ENCODE measurements at regions not wholly inside any gene's neighbourhood (a gene's known extent, or its start where the extent isn't known, plus 50 kb on each side); places are given as distances from the start of the nearest gene placed in this dataset.
"Not testable (repeated sequence)": the region's sequence is repeated elsewhere in the genome, so short reads cannot be mapped to it uniquely, and the experiment has no call there.

DNA sequence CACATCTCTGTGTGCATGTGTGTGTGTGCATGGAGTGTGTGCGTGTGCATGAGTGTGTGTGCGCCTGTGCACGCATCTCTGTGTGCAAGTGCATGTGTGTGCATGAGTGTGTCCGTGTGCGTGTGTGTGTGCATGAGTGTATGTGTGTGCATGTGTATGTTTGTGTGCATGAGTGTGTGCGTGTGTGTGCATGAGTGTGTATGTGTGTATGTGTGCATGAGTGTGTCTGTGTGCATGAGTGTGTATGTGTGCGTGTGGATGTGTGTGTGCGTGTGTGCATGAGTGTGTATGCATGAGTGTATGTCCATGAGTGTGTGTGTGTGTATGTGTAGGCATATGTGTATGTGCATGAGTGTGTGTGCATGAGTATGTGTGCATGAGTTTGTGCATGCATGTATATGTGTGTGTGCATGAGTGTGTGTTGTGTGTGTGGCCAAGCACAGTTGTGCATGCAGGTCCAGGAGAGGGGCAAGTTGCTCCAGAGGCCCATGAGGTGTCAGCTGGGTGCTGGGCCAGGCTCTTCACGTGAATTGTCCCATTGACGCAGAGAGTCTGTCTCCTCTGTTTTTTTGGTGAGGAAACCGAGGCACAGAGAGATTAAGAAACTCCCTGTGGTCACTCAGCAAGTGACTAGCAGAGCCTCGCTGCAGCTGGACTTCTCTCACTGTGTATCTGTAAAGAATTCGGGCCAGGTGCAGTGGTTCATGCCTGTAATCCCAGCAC is 75.5 kb downstream of the ASB1 start:
- DNase-seq (ENCODE audit: low spot score) = no peak

DNA sequence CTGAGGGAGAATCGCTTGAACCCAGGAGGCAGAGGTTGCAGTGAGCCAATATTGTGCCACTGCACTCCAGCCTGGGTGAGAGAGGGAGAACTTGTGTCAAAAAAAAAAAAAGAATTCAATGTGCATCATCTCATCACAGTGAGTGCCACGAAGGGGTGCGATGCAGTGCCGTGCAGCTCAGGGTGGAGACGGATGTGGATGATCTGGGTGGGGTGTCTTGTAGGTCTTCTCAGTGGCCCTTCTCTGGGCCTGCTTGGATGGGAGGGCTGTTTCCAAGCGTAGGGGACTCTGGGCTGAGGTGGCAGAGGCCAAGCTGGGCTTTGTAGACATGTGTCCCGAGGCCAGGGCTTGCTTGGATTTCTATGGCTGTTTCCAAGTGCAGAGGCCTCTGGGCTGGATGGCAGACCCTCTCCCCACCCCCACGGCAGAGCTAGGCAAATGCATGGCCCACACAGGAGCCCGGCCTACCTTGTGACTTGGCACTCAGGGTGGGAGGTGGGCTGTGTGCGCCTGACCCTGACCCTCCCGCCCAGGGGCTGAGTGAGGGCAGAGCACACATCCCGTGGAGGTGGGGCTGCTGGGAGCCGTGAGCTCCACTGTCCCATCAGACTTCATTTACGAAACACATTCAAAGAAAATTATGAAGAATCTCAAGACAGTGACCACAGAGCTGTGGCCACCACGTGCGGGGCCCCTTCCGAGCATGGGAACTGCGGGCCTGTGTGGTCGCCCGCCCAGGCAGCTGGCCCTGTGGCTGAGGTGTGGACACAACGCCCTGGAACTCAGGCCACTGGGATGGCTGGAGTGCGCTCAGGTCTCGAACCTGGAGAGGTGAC is 76.4 kb downstream of the ASB1 start:
- no peak for DNase-seq (ENCODE audit: low spot score)

DNA sequence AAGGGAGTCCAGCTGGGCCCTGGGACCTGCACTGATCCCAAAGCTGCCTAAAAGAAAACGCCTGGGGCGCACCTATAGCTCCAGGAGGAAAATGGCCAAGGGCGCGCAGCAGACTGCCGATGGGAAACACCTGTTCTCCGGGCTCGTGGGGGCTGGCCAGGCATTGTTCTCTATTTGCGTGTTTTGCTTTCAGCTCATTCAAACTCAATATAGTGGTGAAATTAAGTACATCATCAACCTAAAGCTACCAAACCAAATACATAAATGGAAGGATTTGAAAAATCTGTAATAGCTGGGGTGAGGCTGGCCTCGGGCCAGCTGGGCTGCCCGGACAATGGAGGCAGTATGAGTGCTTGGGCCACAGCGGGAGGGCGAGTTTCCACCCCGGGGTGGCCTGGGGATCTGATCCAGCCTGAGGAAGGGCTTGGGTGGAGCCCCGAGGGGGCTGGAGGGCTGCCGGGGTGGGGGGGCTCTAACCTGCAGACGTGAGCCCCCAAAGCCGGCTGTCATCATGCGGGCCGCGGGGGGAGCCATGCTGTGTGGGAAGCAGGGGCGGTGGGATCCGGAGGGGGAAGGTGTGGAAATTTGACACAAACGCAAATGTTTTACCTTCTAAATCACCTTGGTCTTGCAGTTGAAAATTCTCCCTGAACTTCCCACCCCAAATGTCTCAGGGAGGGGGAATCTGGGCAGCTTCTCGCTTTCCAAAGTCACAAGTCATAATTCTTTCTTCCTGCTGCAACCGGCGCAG is 77.6 kb downstream of the ASB1 start:
- DNase-seq (ENCODE audit: low spot score) = no peak

DNA sequence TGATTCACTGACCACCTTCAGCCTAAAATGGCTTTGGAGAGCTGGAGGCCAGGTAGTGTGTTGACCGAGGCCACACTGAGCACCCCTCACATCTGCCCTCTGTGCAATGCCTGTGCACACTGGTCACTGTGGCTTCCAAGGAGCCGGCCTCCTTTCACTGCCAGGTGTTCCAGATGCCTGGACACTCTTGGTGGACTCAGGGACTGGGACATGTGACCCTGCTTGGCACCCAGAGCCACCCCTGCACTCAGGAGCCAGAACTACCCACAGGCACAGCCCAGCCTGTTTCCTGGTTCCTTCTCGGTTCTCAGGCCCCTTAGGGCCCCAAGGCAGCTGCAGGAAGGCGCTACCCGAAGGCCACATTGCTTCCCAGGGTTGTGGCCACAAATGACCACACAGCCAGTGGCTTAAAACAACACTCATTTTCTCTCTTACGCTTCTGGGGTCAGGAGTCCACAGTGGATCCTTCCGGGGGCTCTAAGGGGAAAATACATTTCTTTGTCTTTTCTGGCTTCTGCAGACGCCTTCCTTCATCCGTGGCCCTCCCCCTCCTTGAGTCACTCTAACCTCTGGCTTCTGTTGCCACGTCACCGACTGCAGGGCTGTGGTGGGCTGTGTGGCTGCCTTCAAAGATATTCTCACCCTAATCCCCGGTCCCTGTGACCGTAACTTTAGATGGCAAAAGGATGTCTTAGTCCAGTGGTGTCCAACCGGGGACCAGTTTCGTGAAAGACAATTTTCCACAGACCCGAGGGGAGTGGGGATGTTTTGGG is 78.6 kb downstream of the ASB1 start:
- DNase-seq (ENCODE audit: low spot score) = no peak

DNA sequence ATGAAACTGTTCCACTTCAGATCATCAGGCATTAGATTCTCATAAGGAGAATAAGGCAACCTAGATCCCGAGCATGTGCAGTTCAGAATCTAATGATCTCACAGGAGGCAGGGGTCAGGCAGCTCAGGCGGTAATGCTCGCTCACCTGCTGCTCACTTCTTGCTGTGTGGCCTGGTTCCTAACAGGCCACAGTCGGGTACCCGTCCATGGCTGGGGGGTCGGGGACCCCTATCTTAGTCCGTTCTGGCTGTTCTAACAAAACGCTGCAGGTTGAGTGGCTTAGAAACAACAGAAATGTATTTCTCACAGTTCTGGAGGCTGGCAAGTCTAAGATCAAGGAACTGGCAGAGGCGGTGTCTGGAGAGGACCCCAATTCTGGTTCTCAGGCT is 79.2 kb downstream of the ASB1 start:
- DNase-seq (ENCODE audit: low spot score) = no peak

DNA sequence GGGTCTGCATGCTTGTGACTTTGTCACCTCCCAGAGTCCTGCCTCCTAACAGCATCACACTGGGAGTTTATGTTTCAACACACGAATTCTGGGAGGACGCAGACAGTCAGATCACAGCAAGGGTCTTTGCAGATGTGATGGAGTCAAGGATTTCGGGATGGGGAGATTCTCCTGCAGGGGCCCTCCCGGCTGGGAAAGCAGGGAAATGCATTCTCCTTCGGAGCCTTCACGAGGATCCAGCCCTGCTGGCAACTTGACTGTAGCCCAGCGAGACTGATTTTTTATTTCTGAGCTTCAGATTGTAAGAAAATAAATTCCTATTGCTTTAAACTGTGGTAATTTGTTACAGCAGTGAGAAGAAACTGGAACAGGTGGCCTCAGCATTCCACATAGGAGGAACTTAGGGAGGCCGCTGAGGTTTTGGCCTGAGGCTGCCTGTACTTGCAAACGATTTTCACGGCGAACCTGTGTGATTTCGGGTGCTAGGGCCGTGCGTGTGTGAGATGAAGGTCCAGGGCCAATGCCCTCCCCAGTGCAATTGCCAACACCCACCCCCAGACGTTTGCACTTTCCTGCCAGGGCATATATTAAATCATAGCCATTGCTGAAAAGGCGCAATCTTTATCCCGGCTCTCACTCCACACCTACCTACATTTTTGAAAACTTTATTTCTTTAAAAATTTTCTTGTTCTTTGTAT is 79.8 kb downstream of the ASB1 start:
- DNase-seq (ENCODE audit: low spot score) = no peak

DNA sequence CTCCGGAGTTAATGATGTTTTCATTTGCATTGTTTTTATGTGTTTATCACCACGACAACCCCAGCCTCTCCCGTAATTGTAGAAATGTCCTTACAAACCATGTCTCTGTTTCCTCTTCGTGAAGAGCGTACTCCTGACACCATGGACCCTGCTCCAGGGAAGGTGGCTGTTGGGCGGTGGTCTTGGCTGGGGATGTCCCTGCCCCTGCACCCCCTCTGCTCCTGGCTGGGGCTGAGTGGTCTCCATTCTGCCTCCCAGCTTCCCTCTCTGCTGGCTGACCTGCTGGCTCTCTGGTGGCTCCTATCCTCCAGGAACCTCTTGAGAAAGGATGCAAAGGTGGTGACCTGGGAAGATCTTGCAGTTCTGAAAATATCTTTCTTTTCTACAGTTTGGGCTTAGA is 81.1 kb downstream of the ASB1 start:
- no peak for DNase-seq (ENCODE audit: low spot score)

DNA sequence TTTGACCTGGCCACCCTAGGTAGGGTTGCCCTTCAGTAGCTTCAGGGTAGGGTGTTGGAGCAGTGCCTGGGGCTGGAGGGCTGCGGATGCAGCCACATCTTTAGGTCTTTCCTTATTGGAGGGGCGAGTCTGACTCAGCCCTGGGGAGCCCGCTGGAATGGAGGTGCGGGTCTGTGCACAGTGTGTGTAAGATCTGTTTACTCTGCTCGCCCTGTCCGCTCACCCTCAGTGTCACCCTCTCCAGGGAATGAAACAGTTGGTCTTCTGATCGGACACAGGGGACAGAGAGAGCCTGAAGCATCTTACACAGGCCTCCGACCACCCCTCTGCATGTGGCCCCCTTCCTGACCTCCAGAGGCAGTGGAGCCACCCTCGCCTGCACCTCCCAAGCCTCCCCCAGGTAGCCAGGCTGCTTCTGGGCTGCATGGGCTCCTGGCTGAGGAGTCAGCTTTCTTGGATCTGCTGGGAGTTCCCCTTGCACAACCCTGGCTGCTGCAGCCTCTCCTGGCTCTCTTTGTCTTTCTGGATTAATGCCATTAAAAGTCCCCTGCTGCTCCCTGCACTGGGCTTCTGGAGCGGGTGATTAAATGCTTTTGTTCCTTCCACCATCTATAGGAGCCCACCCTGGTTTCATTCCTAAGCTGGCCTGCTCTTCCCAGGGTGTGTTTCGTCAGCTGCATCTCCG is 82.6 kb downstream of the ASB1 start:
- DNase-seq (ENCODE audit: low spot score) = no peak

DNA sequence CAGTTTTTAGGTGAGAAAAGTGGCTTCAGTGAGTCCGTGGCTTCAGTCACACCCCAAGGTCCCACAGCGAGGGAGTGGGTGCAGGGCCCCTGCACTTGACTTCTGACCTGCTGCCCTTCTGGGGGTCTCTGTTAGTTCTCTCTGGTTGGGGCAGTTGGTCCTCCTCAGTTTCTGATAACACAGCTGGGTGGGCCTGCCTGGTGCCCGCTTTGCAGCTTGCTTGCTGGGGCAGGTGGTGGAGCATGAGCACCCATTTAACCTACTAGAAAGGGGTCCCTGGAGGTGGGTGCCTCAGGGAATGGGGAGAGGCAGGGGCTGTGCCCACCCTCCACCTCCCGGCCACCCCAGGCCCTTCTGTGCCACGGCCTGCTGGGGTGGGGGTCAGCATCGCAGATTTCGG is 83.2 kb downstream of the ASB1 start:
- DNase-seq (ENCODE audit: low spot score) = no peak

DNA sequence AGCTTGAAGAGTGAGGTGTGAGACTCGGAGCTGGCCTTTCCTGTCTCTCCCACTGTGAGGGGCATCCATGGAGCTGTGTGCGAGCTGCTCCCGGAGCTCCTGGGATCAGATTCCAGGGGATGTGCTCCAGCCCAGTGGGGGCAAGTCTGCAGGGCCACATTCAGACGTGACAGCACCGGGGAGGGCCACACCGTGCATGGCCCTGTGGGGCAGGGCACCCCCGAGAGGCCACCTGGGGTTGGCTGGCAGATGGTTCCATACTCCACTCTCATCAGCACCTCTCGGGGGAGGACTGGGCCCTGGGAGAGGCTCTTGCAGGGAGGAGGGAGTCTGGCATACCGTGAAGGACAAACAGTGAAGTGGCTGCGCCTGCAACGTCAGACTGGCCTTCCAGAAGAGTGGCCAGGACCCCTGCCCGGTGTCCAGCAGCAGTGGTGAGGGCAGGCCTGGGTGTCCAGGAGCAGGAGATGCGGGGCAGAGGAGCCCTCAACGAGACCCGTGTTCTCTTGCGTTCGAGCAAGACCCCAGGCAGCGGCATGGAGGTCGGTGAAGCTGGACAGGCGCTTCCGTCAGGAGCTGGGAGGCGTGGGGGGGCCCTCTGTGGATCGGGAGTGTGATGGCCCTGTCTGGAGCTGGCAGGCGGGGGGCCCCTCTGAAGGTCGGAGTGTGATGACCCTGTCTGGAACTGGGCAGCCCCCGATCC is 84.3 kb downstream of the ASB1 start:
- no peak for DNase-seq (ENCODE audit: low spot score)

DNA sequence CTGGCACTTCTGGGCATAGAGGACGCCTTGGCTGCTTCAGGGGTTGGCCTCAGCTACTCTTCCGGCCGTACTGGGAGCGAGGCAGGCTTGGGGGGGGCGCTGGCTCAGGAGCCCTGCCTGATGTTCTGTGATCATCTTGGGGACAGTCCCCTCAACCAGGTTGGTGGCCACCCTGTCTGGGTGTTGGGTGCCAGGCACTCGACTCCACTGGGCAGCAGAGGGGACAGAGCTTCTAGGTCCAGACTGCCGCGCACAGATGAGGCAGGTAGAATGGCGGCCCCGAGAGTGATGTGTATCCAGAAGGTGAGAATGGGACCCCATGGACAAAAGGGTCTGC is 84.9 kb downstream of the ASB1 start:
- DNase-seq (ENCODE audit: low spot score) = no peak

DNA sequence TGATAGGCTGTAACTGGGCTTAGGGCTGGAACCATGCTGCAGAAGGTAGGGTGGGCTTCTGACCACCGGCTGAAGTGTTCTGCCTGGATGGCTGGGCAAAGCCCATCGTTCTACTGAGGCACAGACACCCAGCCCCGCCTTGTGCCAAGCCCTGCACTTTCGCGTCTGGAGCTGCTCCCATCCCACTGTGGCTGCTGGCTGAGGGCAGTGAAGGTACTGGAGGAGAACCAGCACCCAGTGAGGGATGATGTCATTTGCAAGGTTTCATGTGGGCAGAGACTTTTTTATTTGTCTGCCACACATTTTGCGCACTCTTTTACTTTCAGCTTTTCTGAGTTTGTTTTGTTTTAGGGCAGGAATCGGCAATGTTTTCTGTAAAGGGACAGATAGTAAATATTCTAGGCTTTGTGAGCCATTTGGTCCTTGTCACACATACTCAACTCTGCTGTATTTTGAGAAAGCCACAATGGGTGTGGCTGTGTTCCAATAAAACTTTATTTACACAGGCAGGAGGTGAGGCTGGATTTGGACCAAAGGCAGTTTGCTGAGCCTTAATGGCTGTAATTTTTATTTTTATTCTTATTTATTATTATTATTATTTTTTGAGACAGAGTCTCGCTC is 85.6 kb downstream of the ASB1 start:
- DNase-seq (ENCODE audit: low spot score) = no peak

DNA sequence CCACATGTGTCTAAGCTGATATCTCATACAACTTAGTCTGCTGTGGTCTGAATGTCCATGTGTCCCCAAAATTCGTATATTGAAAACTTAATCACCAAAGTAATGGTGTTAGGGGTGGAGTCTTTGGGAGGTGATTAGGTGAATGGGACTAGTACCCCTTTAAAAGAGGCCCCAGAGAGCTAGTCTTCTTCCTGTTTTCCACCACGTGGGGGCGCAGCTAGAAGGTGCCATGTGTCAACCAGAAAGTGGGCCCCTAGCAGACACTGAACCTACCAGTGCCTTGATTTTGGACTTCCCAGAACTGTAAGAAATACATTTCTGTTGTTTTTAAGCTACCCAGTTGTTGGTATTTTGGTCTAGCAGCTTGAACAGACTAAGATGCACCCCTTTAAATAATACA is 86.6 kb downstream of the ASB1 start:
- DNase-seq (ENCODE audit: low spot score) = no peak

DNA sequence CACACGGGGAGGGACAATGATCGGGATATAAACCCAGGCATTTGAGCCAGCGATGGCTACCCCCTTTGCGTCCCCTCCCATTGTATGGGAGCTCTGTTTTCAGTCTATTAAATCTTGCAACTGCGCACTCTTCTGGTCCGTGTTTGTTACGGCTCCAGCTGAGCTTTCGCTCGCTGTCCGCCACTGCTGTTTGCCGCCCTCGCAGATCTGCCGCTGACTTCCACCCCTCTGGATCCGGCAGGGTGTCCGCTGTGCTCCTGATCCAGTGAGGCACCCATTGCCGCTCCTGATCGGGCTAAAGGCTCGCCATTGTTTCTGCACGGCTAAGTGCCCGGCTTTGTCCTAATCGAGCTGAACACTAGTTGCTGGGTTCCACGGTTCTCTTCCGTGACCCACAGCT is 87.3 kb downstream of the ASB1 start:
- DNase-seq (ENCODE audit: low spot score) = not testable (repeated sequence)

DNA sequence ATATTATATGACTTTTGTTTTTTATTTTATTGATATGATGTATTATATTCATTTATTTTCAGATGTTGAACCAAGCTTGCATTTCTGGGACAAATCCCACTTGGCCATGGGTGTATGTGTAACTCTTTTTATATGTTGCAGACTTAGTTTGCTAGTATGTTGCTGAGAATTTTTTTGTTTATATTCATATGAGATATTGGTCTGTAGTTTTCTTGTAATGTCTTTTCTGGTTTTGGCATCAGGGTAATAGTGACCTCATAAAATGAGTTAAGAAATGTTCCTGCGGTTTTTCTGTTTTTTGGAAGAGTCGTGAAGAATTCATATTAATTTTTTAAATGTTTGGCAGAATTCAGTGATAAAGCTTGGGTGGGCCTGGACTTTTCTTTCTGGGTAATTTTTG is 88.7 kb downstream of the ASB1 start:
- DNase-seq (ENCODE audit: low spot score) = no peak

DNA sequence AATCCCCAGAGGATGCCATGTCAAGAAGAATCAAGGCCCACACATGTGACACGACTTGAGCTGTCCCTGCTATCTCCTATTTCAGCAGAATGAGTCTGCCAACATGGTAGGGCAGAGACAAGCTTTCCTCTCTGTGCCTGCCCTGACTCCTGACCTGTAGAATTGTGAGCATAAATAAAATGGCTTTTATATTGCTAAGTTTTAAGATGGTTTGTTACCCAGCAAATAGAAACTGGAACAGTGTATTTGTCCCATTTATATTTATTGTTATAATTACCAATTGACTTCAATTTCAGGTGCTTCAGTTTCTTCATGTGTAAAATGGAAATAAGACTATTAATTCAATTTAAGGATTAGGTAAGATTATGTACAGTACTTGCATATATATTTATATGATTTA is 90.5 kb downstream of the ASB1 start:
- DNase-seq (ENCODE audit: low spot score) = no peak

DNA sequence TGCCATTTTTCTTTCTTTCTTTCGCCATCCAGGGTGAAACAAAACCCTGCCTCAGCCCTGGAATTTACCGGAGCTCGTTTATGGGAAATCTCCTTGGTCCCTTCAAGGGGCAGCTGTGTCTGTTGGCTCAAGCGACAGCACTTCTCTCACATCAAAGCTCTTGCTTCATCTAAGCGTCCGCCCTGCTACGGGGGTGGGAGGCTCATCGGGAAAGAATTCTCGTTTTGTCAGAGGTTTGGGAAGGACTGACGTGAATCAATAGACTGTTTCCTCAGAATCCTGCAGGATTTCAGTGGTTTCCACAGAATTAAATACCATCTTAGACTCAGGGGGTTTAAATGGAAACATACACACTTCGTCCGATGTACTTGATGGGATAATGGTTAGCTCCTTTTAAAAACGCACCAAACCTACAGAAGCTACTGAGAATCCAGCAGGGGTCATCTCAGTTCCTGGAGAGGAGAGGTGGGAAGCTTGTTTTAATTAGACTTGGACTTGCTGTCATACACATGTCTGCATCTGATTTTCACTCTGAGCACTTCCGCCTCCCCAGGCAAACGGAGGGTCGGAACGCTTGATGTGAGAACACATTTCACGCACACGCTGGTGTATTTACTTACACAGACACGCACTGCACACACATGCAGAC is 91.6 kb downstream of the ASB1 start:
- no peak for DNase-seq (ENCODE audit: low spot score)

DNA sequence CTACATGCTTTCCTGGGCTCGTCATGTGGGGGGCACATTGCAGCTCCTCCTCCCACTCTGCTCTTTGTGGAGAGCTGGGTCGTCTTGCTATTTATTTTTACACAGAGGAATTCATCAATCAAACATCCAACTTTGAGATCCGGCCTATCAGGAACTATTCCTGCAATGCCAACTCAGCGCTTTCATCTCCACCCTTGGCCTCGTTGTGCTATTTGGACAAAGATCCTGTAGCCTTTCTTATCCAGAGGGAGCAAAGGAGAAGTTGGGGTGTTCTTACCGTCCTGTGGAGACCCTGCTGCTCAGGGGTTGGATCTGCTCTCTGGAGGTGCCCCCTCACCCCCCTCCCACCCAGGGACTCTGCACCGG is 92.1 kb downstream of the ASB1 start:
- DNase-seq (ENCODE audit: low spot score) = no peak

DNA sequence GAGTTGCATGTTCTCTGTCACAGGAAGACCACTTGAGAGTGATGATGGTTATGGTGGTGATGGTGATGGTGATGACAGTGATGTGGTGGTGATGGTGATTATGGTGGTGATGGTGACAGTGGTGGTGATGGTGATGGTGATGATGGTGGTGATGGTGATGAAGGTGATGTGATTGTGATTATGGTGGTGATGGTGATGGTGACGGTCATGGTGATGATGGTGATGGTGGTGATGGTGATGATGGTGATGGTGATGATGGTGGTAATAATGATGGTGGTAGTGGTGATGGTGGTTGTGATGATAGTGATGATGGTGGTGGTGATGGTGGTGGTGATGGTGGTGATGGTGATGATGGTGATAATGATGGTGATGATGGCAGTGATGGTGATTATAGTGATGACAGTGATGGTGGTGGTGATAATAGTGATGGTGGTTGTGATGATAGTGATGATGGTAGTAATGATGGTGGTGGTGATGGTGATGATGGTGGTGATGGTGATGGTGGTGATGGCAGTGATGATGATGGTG is 93.7 kb downstream of the ASB1 start:
- no peak for DNase-seq (ENCODE audit: low spot score)

Measured in umbilical cord (tissue), 1 donor.